Fibroblast of lung (primary cell): ENCODE measurements at regions not wholly inside any gene's neighbourhood (a gene's known extent, or its start where the extent isn't known, plus 50 kb on each side); places are given as distances from the start of the nearest gene placed in this dataset.

Experiments
- DNase-seq, 2 donors: peaks; one replicate each; pipeline versions ENCODE4 v3.0.0 to v3.0.0-alpha.2; 2010; ENCODE audit warnings: low read depth in 2 of 2
- H2AFZ ChIP-seq: 2 replicates; pipeline ENCODE4 v1.5.1; 2012; ENCODE audit warnings: low read length, control low read depth, inconsistent platforms
- H3K27ac ChIP-seq: 2 replicates; pipeline ENCODE4 v1.5.1; 2011; ENCODE audit warnings: low read length, control low read depth; ENCODE audit not compliant: insufficient read depth
- H3K27me3 ChIP-seq: 2 replicates; pipeline ENCODE4 v1.5.1; 2011; ENCODE audit warnings: mild to moderate bottlenecking, low read length; ENCODE audit not compliant: control insufficient read depth, insufficient read depth
- H3K36me3 ChIP-seq: 2 replicates; pipeline ENCODE4 v1.5.1; 2011; ENCODE audit warnings: low read length; ENCODE audit not compliant: control insufficient read depth, insufficient read depth
- H3K4me1 ChIP-seq: 2 replicates; pipeline ENCODE4 v1.5.1; 2011; ENCODE audit warnings: low read length; ENCODE audit not compliant: control insufficient read depth, insufficient read depth; ENCODE audit errors: extremely low read depth
- H3K4me2 ChIP-seq: 2 replicates; pipeline ENCODE4 v1.5.1; 2011; ENCODE audit warnings: low read length, control low read depth; ENCODE audit not compliant: insufficient read depth; ENCODE audit errors: extremely low read depth
- H3K4me3 ChIP-seq, 4 experiments: fragments of 200-600 bp in 1 of 4; sonication (generic) in 1 of 4; replicated peaks in 1 of 4; 2 replicates each; pipeline ENCODE4 v1.5.1; 2011 to 2016; ENCODE audit warnings: low read length in 4 of 4, low read depth in 3 of 4, mild to moderate bottlenecking in 3 of 4, control low read depth in 2 of 4, inconsistent platforms in 1 of 4, mixed read lengths in 1 of 4; ENCODE audit not compliant: insufficient read depth in 1 of 4; ENCODE audit errors: control extremely low read depth in 1 of 4
- H3K79me2 ChIP-seq: 2 replicates; pipeline ENCODE4 v1.5.1; 2012; ENCODE audit warnings: mild to moderate bottlenecking, low read length, inconsistent platforms; ENCODE audit not compliant: control insufficient read depth, insufficient read depth
- H3K9ac ChIP-seq: 2 replicates; pipeline ENCODE4 v1.5.1; 2011; ENCODE audit warnings: mild to moderate bottlenecking, low read length, control low read depth; ENCODE audit not compliant: insufficient read depth
- H3K9me3 ChIP-seq: 2 replicates; pipeline ENCODE4 v1.5.1; 2012; ENCODE audit warnings: low read depth, low read length; ENCODE audit not compliant: control insufficient read depth, insufficient read depth
- H4K20me1 ChIP-seq: 2 replicates; pipeline ENCODE4 v1.5.1; 2011; ENCODE audit warnings: low read length; ENCODE audit not compliant: control insufficient read depth, insufficient read depth; ENCODE audit errors: extremely low read depth
- CTCF ChIP-seq, 2 donors: IDR thresholded peaks in 1 of 2; conservative IDR thresholded peaks in 1 of 2; 1 replicate in 1 of 2; 2 replicates in 1 of 2; pipeline ENCODE4 v1.5.1; 2011 to 2012; ENCODE audit warnings: low read length in 2 of 2, control low read depth in 1 of 2, inconsistent platforms in 1 of 2, low read depth in 1 of 2, mild to moderate bottlenecking in 1 of 2
- EZH2 ChIP-seq: IDR thresholded peaks from 2 replicates; pipeline ENCODE4 v1.5.1; 2012; ENCODE audit warnings: low read length, control low read depth, mild to moderate bottlenecking; ENCODE audit errors: missing control alignments

- no peak for DNase-seq
- Histone ChIP-seq H3K36me3 (no peaks in the 10 kb centered on the region), H3K9ac (no peak overlapping the region), H3K4me1 (peaks cover 2% of the 10 kb centered on the region), H3K9me3 (no peaks in the 10 kb centered on the region), H3K4me2 (no peak overlapping the region), H3K27me3 (no peaks in the 10 kb centered on the region), H3K27ac (no peak overlapping the region), H2AFZ (no peak overlapping the region), H3K4me3 (no peak overlapping the region), H4K20me1 (no peaks in the 10 kb centered on the region), H3K79me2 (no peaks in the 10 kb centered on the region)
- TF ChIP-seq CTCF (conservative IDR thresholded peaks at IDR 0.05 in 1 of 2, IDR thresholded peaks at IDR 0.05 in 1 of 2; ENCODE audit: low read depth in 1 of 2, low read length in 2 of 2) = no peak
- no peak for TF ChIP-seq EZH2
These were observed 272.3 kb downstream of the SEMA3D start for GRCh38 chr7:84914598-84914997.

GRCh38 chr7:84913731-84914130 is 273.1 kb downstream of the SEMA3D start:
- peaks cover 2% of the 10 kb centered on the region for H3K4me1 ChIP-seq
- no peak overlapping the region for H3K27ac ChIP-seq
- DNase-seq = peak; percentile 27 to 35
- H2AFZ ChIP-seq = no peak overlapping the region
- H3K9me3 ChIP-seq = no peaks in the 10 kb centered on the region
- no peaks in the 10 kb centered on the region for H3K79me2 ChIP-seq
- H3K27me3 ChIP-seq = no peaks in the 10 kb centered on the region
- no peaks in the 10 kb centered on the region for H4K20me1 ChIP-seq
- no peaks in the 10 kb centered on the region for H3K36me3 ChIP-seq
- H3K9ac ChIP-seq = no peak overlapping the region
- no peak overlapping the region for H3K4me2 ChIP-seq
- H3K4me3 ChIP-seq = no peak overlapping the region
- no peak for TF ChIP-seq CTCF (conservative IDR thresholded peaks at IDR 0.05 in 1 of 2, IDR thresholded peaks at IDR 0.05 in 1 of 2; ENCODE audit: low read depth in 1 of 2, low read length in 2 of 2)
- no peak for TF ChIP-seq EZH2

GRCh38 chr7:84912993-84913635 is 273.7 kb downstream of the SEMA3D start:
- peak overlapping the region; percentile 51 for H3K4me2 ChIP-seq
- no peaks in the 10 kb centered on the region for H3K79me2 ChIP-seq
- peaks cover 2% of the 10 kb centered on the region for H3K4me1 ChIP-seq
- H4K20me1 ChIP-seq = no peaks in the 10 kb centered on the region
- H3K4me3 ChIP-seq = no peak overlapping the region
- H3K27ac ChIP-seq = peak overlapping the region; percentile 7
- H3K9ac ChIP-seq = no peak overlapping the region
- H3K27me3 ChIP-seq = no peaks in the 10 kb centered on the region
- no peaks in the 10 kb centered on the region for H3K36me3 ChIP-seq
- peak; percentile 1 to 26 for DNase-seq
- peak overlapping the region; percentile 87 for H2AFZ ChIP-seq
- H3K9me3 ChIP-seq = no peaks in the 10 kb centered on the region
- no peak for TF ChIP-seq EZH2
- no peak for TF ChIP-seq CTCF (conservative IDR thresholded peaks at IDR 0.05 in 1 of 2, IDR thresholded peaks at IDR 0.05 in 1 of 2; ENCODE audit: low read depth in 1 of 2, low read length in 2 of 2)
